ENCODE measurements at regions not wholly inside any gene's neighbourhood (a gene's known extent, or its start where the extent isn't known, plus 50 kb on each side); places are given as distances from the start of the nearest gene placed in this dataset.

GRCh38 chr3:74808506-74809275 lies 194.2 kb upstream of the CNTN3 start:
- Histone ChIP-seq H4K20me1 (ENCODE audit: control insufficient read depth, insufficient read depth, low read depth, low read length) (no peaks in the 10 kb centered on the region), H3K79me2 (ENCODE audit: control insufficient read depth, low read length) (no peaks in the 10 kb centered on the region), H3K9me2 (replicated peaks; ENCODE audit: control insufficient read depth, low read length) (no peaks in the 10 kb centered on the region), H3K4me3 (ENCODE audit: low read length) (no peak overlapping the region), H3K27ac (ENCODE audit: low read depth, low read length) (no peak overlapping the region), H3F3A (ENCODE audit: control insufficient read depth, insufficient read depth) (no peaks in the 10 kb centered on the region), H3K36me3 (ENCODE audit: control insufficient read depth, low read length) (no peaks in the 10 kb centered on the region), H3K4me1 (ENCODE audit: control insufficient read depth, low read length) (no peaks in the 10 kb centered on the region), H3K9me3 (ENCODE audit: control insufficient read depth, insufficient read depth, low read length) (no peaks in the 10 kb centered on the region), H3K4me2 (ENCODE audit: low read length) (no peak overlapping the region), H3K27me3 (ENCODE audit: control insufficient read depth, low read length) (no peaks in the 10 kb centered on the region)
- TF ChIP-seq CTCF (IDR thresholded peaks at IDR 0.05; ENCODE audit: low read depth, low read length, poor library complexity, severe bottlenecking) = no peak
- no peak for TF ChIP-seq EZH2phosphoT487 (IDR thresholded peaks at IDR 0.05; ENCODE audit: borderline replicate concordance, low read length)

- H4K20me1 ChIP-seq (ENCODE audit: control insufficient read depth, insufficient read depth, low read depth, low read length) = no peaks in the 10 kb centered on the region
- H3K9me3 ChIP-seq (ENCODE audit: control insufficient read depth, insufficient read depth, low read length) = no peaks in the 10 kb centered on the region
- no peak overlapping the region for H3K4me2 ChIP-seq (ENCODE audit: low read length)
- no peaks in the 10 kb centered on the region for H3K4me1 ChIP-seq (ENCODE audit: control insufficient read depth, low read length)
- no peaks in the 10 kb centered on the region for H3F3A ChIP-seq (ENCODE audit: control insufficient read depth, insufficient read depth)
- H3K4me3 ChIP-seq (ENCODE audit: low read length) = no peak overlapping the region
- no peak overlapping the region for H3K27ac ChIP-seq (ENCODE audit: low read depth, low read length)
- H3K36me3 ChIP-seq (ENCODE audit: control insufficient read depth, low read length) = no peaks in the 10 kb centered on the region
- TF ChIP-seq EZH2phosphoT487 (IDR thresholded peaks at IDR 0.05; ENCODE audit: borderline replicate concordance, low read length) (no peak), CTCF (IDR thresholded peaks at IDR 0.05; ENCODE audit: low read depth, low read length, poor library complexity, severe bottlenecking) (no peak)
- H3K9me2 ChIP-seq (replicated peaks; ENCODE audit: control insufficient read depth, low read length) = no peaks in the 10 kb centered on the region
- no peaks in the 10 kb centered on the region for H3K27me3 ChIP-seq (ENCODE audit: control insufficient read depth, low read length)
- H3K79me2 ChIP-seq (ENCODE audit: control insufficient read depth, low read length) = no peaks in the 10 kb centered on the region
These were observed 187.5 kb upstream of the CNTN3 start for GRCh38 chr3:74801924-74802323.

- no peak for TF ChIP-seq CTCF (IDR thresholded peaks at IDR 0.05; ENCODE audit: low read depth, low read length, poor library complexity, severe bottlenecking)
- no peak for TF ChIP-seq EZH2phosphoT487 (IDR thresholded peaks at IDR 0.05; ENCODE audit: borderline replicate concordance, low read length)
- Histone ChIP-seq H3K4me3 (ENCODE audit: low read length) (no peak overlapping the region), H3K9me3 (ENCODE audit: control insufficient read depth, insufficient read depth, low read length) (no peaks in the 10 kb centered on the region), H3K27me3 (ENCODE audit: control insufficient read depth, low read length) (no peaks in the 10 kb centered on the region), H3K4me1 (ENCODE audit: control insufficient read depth, low read length) (no peaks in the 10 kb centered on the region), H3F3A (ENCODE audit: control insufficient read depth, insufficient read depth) (no peaks in the 10 kb centered on the region), H3K36me3 (ENCODE audit: control insufficient read depth, low read length) (no peaks in the 10 kb centered on the region), H4K20me1 (ENCODE audit: control insufficient read depth, insufficient read depth, low read depth, low read length) (no peaks in the 10 kb centered on the region), H3K9me2 (replicated peaks; ENCODE audit: control insufficient read depth, low read length) (no peaks in the 10 kb centered on the region), H3K79me2 (ENCODE audit: control insufficient read depth, low read length) (no peaks in the 10 kb centered on the region), H3K4me2 (ENCODE audit: low read length) (no peak overlapping the region), H3K27ac (ENCODE audit: low read depth, low read length) (no peak overlapping the region)
These were observed 174.7 kb upstream of the CNTN3 start for GRCh38 chr3:74789111-74789510.

All from DOHH2 (cell line).